ENCODE measurements at regions not wholly inside any gene's neighbourhood (a gene's known extent, or its start where the extent isn't known, plus 50 kb on each side); places are given as distances from the start of the nearest gene placed in this dataset.

GRCh38 chrX:131778269-131779218 is 234.7 kb downstream of the OR13H1 start:
- Histone ChIP-seq H4K20me1 (ENCODE audit: insufficient read depth, low read length, poor library complexity, severe bottlenecking) (no peaks in the 10 kb centered on the region), H3K27me3 (ENCODE audit: insufficient read depth, low read length, poor library complexity, severe bottlenecking) (no peaks in the 10 kb centered on the region), H3K9ac (ENCODE audit: low read depth, low read length, poor library complexity, severe bottlenecking) (no peak overlapping the region), H3K79me2 (ENCODE audit: insufficient read depth, low read length) (no peaks in the 10 kb centered on the region), H3K36me3 (ENCODE audit: insufficient read depth, low read length) (peaks cover 64% of the 10 kb centered on the region; the same call in 1 of the 2 replicates), H3F3A (ENCODE audit: low read depth) (no peaks in the 10 kb centered on the region), H3K9me3 (ENCODE audit: insufficient read depth, low read depth, low read length) (no peaks in the 10 kb centered on the region), H2AFZ (ENCODE audit: low read length) (no peak overlapping the region), H3K9me2 (replicated peaks; ENCODE audit: low read depth, low read length) (no peaks in the 10 kb centered on the region), H3K4me1 (ENCODE audit: insufficient read depth, low read length, poor library complexity, severe bottlenecking) (no peaks in the 10 kb centered on the region), H3K4me3 (ENCODE audit: low read length, poor library complexity, severe bottlenecking) (no peak overlapping the region), H3K4me2 (ENCODE audit: low read depth, low read length, poor library complexity, severe bottlenecking) (no peak overlapping the region)
- TF ChIP-seq EZH2phosphoT487 (IDR thresholded peaks at IDR 0.05; ENCODE audit: borderline replicate concordance) (no peak), CTCF (conservative IDR thresholded peaks at IDR 0.05; ENCODE audit: low read length) (no peak)

GRCh38 chrX:131779306-131779705 is 235.4 kb downstream of the OR13H1 start:
- Histone ChIP-seq H3K36me3 (ENCODE audit: insufficient read depth, low read length) (peaks cover 65% of the 10 kb centered on the region; the same call in 1 of the 2 replicates), H3K9ac (ENCODE audit: low read depth, low read length, poor library complexity, severe bottlenecking) (no peak overlapping the region), H3K9me2 (replicated peaks; ENCODE audit: low read depth, low read length) (no peaks in the 10 kb centered on the region), H3K4me1 (ENCODE audit: insufficient read depth, low read length, poor library complexity, severe bottlenecking) (no peaks in the 10 kb centered on the region), H3K4me3 (ENCODE audit: low read length, poor library complexity, severe bottlenecking) (no peak overlapping the region), H2AFZ (ENCODE audit: low read length) (no peak overlapping the region), H3K9me3 (ENCODE audit: insufficient read depth, low read depth, low read length) (no peaks in the 10 kb centered on the region), H4K20me1 (ENCODE audit: insufficient read depth, low read length, poor library complexity, severe bottlenecking) (no peaks in the 10 kb centered on the region), H3K27me3 (ENCODE audit: insufficient read depth, low read length, poor library complexity, severe bottlenecking) (no peaks in the 10 kb centered on the region), H3K4me2 (ENCODE audit: low read depth, low read length, poor library complexity, severe bottlenecking) (no peak overlapping the region), H3K79me2 (ENCODE audit: insufficient read depth, low read length) (no peaks in the 10 kb centered on the region), H3F3A (ENCODE audit: low read depth) (no peaks in the 10 kb centered on the region)
- TF ChIP-seq CTCF (conservative IDR thresholded peaks at IDR 0.05; ENCODE audit: low read length) (no peak), EZH2phosphoT487 (IDR thresholded peaks at IDR 0.05; ENCODE audit: borderline replicate concordance) (no peak)

GRCh38 chrX:131779741-131780140 is 235.9 kb downstream of the OR13H1 start:
- H3F3A ChIP-seq (ENCODE audit: low read depth): no peaks in the 10 kb centered on the region
- H2AFZ ChIP-seq (ENCODE audit: low read length): no peak overlapping the region
- H3K36me3 ChIP-seq (ENCODE audit: insufficient read depth, low read length): peaks cover 61% of the 10 kb centered on the region; the same call in 1 of the 2 replicates
- H3K4me2 ChIP-seq (ENCODE audit: low read depth, low read length, poor library complexity, severe bottlenecking): no peak overlapping the region
- no peaks in the 10 kb centered on the region for H3K79me2 ChIP-seq (ENCODE audit: insufficient read depth, low read length)
- H3K9ac ChIP-seq (ENCODE audit: low read depth, low read length, poor library complexity, severe bottlenecking): no peak overlapping the region
- no peak overlapping the region for H3K4me3 ChIP-seq (ENCODE audit: low read length, poor library complexity, severe bottlenecking)
- no peak for TF ChIP-seq EZH2phosphoT487 (IDR thresholded peaks at IDR 0.05; ENCODE audit: borderline replicate concordance)
- TF ChIP-seq CTCF (conservative IDR thresholded peaks at IDR 0.05; ENCODE audit: low read length): no peak
- no peaks in the 10 kb centered on the region for H3K9me3 ChIP-seq (ENCODE audit: insufficient read depth, low read depth, low read length)
- no peaks in the 10 kb centered on the region for H3K4me1 ChIP-seq (ENCODE audit: insufficient read depth, low read length, poor library complexity, severe bottlenecking)
- H3K9me2 ChIP-seq (replicated peaks; ENCODE audit: low read depth, low read length): no peaks in the 10 kb centered on the region
- no peaks in the 10 kb centered on the region for H3K27me3 ChIP-seq (ENCODE audit: insufficient read depth, low read length, poor library complexity, severe bottlenecking)
- H4K20me1 ChIP-seq (ENCODE audit: insufficient read depth, low read length, poor library complexity, severe bottlenecking): no peaks in the 10 kb centered on the region

Measured in Loucy (cell line).